ENCODE measurements at regions not wholly inside any gene's neighbourhood (a gene's known extent, or its start where the extent isn't known, plus 50 kb on each side); places are given as distances from the start of the nearest gene placed in this dataset.

- TF ChIP-seq POLR2A (IDR thresholded peaks at IDR 0.05; ENCODE audit: borderline replicate concordance, extremely low read depth, insufficient read depth, insufficient read length): no peak
- TF ChIP-seq CTCF (IDR thresholded peaks at IDR 0.05 in 2 of 3, conservative IDR thresholded peaks at IDR 0.05 in 1 of 3; ENCODE audit: borderline replicate concordance in 1 of 3, insufficient read depth in 1 of 3, low read depth in 2 of 3, low read length in 2 of 3): no peak
- no peak for TF ChIP-seq MAX (IDR thresholded peaks at IDR 0.05)
- TF ChIP-seq ATF3 (IDR thresholded peaks at IDR 0.05): no peak
- TF ChIP-seq YY1 (IDR thresholded peaks at IDR 0.05; ENCODE audit: extremely low read depth, insufficient replicate concordance, low read depth, low read length): no peak
Observed at GRCh38 chr2:2856723-2857415, 520.7 kb downstream of the EIPR1 start.

Data from HCT116 (cell line).